ENCODE measurements at regions not wholly inside any gene's neighbourhood (a gene's known extent, or its start where the extent isn't known, plus 50 kb on each side); places are given as distances from the start of the nearest gene placed in this dataset.
"Not testable (repeated sequence)": the region's sequence is repeated elsewhere in the genome, so short reads cannot be mapped to it uniquely, and the experiment has no call there.

- Histone ChIP-seq H3K27ac (no peak overlapping the region), H3K4me3 (no peak overlapping the region)
- TF ChIP-seq CTCF (IDR thresholded peaks at IDR 0.05), result no peak
- no peak for DNase-seq (ENCODE audit: low spot score)
Observed at GRCh38 chr12:107598906-107599305, 86.7 kb upstream of the PWP1 start.

GRCh38 chr12:107600581-107601144 is 84.9 kb upstream of the PWP1 start:
- Histone ChIP-seq H3K27ac (no peak overlapping the region), H3K4me3 (no peak overlapping the region)
- TF ChIP-seq CTCF (IDR thresholded peaks at IDR 0.05), result no peak
- DNase-seq (ENCODE audit: low spot score), result no peak

GRCh38 chr12:107602446-107602845 is 83.2 kb upstream of the PWP1 start:
- H3K4me3 ChIP-seq, result no peak overlapping the region
- no peak for TF ChIP-seq CTCF (IDR thresholded peaks at IDR 0.05)
- no peak for DNase-seq (ENCODE audit: low spot score)
- no peak overlapping the region for H3K27ac ChIP-seq

- H3K4me3 ChIP-seq, result no peak overlapping the region
- no peak for TF ChIP-seq CTCF (IDR thresholded peaks at IDR 0.05)
- DNase-seq (ENCODE audit: low spot score), result no peak
- H3K27ac ChIP-seq, result no peak overlapping the region
Observed at GRCh38 chr12:107605293-107605692, 80.3 kb upstream of the PWP1 start.

GRCh38 chr12:107607464-107608392 is 77.9 kb upstream of the PWP1 start:
- Histone ChIP-seq H3K27ac (no peak overlapping the region), H3K4me3 (no peak overlapping the region)
- no peak for DNase-seq (ENCODE audit: low spot score)
- TF ChIP-seq CTCF (IDR thresholded peaks at IDR 0.05), result peak; percentile 73

- not testable (repeated sequence) for DNase-seq (ENCODE audit: low spot score); H3K4me3 ChIP-seq; H3K27ac ChIP-seq
Observed at GRCh38 chr12:107608779-107609178, 76.8 kb upstream of the PWP1 start.

- Histone ChIP-seq H3K27ac (no peak overlapping the region), H3K4me3 (no peak overlapping the region)
- no peak for DNase-seq (ENCODE audit: low spot score)
- no peak for TF ChIP-seq CTCF (IDR thresholded peaks at IDR 0.05)
Observed at GRCh38 chr12:107610021-107610859, 75.4 kb upstream of the PWP1 start.
